H9 (cell line): ENCODE measurements at regions not wholly inside any gene's neighbourhood (a gene's known extent, or its start where the extent isn't known, plus 50 kb on each side); places are given as distances from the start of the nearest gene placed in this dataset.

Source experiments
- DNase-seq: peaks from one replicate; pipeline ENCODE4 v3.0.0-alpha.2; 2017
- H2AFZ ChIP-seq: one replicate; pipeline ENCODE4 v1.6.1; 2013; ENCODE audit warnings: mild to moderate bottlenecking, low read length, control low read depth, moderate library complexity
- H2AK5ac ChIP-seq: 2 replicates; pipeline ENCODE4 v1.6.1; 2013; ENCODE audit warnings: low read length, control low read depth, mixed read lengths; ENCODE audit not compliant: insufficient read length
- H2BK120ac ChIP-seq: one replicate; pipeline ENCODE4 v1.6.1; 2013; ENCODE audit warnings: low read depth, mild to moderate bottlenecking, low read length, control low read depth, inconsistent platforms; ENCODE audit not compliant: poor library complexity, severe bottlenecking
- H2BK12ac ChIP-seq: 2 replicates; pipeline ENCODE4 v1.6.1; 2013; ENCODE audit warnings: low read length, control low read depth, mixed read lengths, low read depth; ENCODE audit not compliant: insufficient read length
- H2BK15ac ChIP-seq: 2 replicates; pipeline ENCODE4 v1.6.1; 2013; ENCODE audit warnings: low read depth, low read length, control low read depth
- H2BK20ac ChIP-seq: one replicate; pipeline ENCODE4 v1.6.1; 2013; ENCODE audit warnings: low read depth, mild to moderate bottlenecking, low read length, control low read depth, inconsistent platforms; ENCODE audit not compliant: poor library complexity, severe bottlenecking
- H2BK5ac ChIP-seq: 2 replicates; pipeline ENCODE4 v1.6.1; 2013; ENCODE audit warnings: low read length, control low read depth, mixed read lengths; ENCODE audit not compliant: insufficient read length
- H3K14ac ChIP-seq: 2 replicates; pipeline ENCODE4 v1.6.1; 2013; ENCODE audit warnings: low read length, control low read depth; ENCODE audit not compliant: insufficient read depth
- H3K18ac ChIP-seq: 2 replicates; pipeline ENCODE4 v1.6.1; 2013; ENCODE audit warnings: low read depth, mild to moderate bottlenecking, mixed read lengths, low read length, control low read depth; ENCODE audit not compliant: insufficient read length
- H3K23ac ChIP-seq: 2 replicates; pipeline ENCODE4 v1.6.1; 2013; ENCODE audit warnings: low read length, control low read depth, mixed read lengths, low read depth; ENCODE audit not compliant: insufficient read length
- H3K23me2 ChIP-seq: 2 replicates; pipeline ENCODE4 v1.6.1; 2013; ENCODE audit warnings: low read depth, mild to moderate bottlenecking, mixed read lengths, low read length, control low read depth; ENCODE audit not compliant: insufficient read length, poor library complexity, severe bottlenecking
- H3K27ac ChIP-seq: 2 replicates; pipeline ENCODE4 v1.5.1; 2013; ENCODE audit warnings: low read length, control low read depth, mixed read lengths, low read depth; ENCODE audit not compliant: insufficient read length
- H3K27me3 ChIP-seq: 2 replicates; pipeline ENCODE4 v1.6.1; 2013; ENCODE audit warnings: low read length, control low read depth, inconsistent platforms; ENCODE audit not compliant: insufficient read depth
- H3K4ac ChIP-seq: 2 replicates; pipeline ENCODE4 v1.6.1; 2013; ENCODE audit warnings: low read depth, mild to moderate bottlenecking, control low read depth, inconsistent platforms, low read length, moderate library complexity
- H3K4me1 ChIP-seq: 2 replicates; pipeline ENCODE4 v1.6.1; 2013; ENCODE audit warnings: low read length, control low read depth, inconsistent platforms; ENCODE audit not compliant: insufficient read depth
- H3K4me2 ChIP-seq: 2 replicates; pipeline ENCODE4 v1.6.1; 2013; ENCODE audit warnings: low read length, control low read depth, mixed read lengths; ENCODE audit not compliant: insufficient read length, insufficient read depth
- H3K56ac ChIP-seq: 2 replicates; pipeline ENCODE4 v1.6.1; 2013; ENCODE audit warnings: low read depth, mild to moderate bottlenecking, mixed read lengths, low read length, control low read depth; ENCODE audit not compliant: insufficient read length
- H3K79me1 ChIP-seq: 2 replicates; pipeline ENCODE4 v1.6.1; 2013; ENCODE audit warnings: low read depth, mild to moderate bottlenecking, moderate library complexity, low read length, control low read depth, inconsistent platforms; ENCODE audit not compliant: insufficient read depth, poor library complexity, severe bottlenecking
- H3K79me2 ChIP-seq: 2 replicates; pipeline ENCODE4 v1.6.1; 2013; ENCODE audit warnings: low read length, control low read depth, inconsistent platforms; ENCODE audit not compliant: insufficient read depth
- H3K9ac ChIP-seq: 2 replicates; pipeline ENCODE4 v1.6.1; 2013; ENCODE audit warnings: low read length, control low read depth, mixed read lengths; ENCODE audit not compliant: insufficient read length; ENCODE audit errors: extremely low read depth
- H3K9me3 ChIP-seq: one replicate; pipeline ENCODE4 v1.6.1; 2013; ENCODE audit warnings: low read depth, low read length, inconsistent platforms; ENCODE audit not compliant: control insufficient read depth
- H3T11ph ChIP-seq: one replicate; pipeline ENCODE4 v1.6.1; 2013; ENCODE audit warnings: mild to moderate bottlenecking, low read length, control low read depth, inconsistent platforms
- H4K20me1 ChIP-seq: one replicate; pipeline ENCODE4 v1.6.1; 2013; ENCODE audit not compliant: control insufficient read depth, insufficient read length, insufficient read depth
- H4K5ac ChIP-seq: 2 replicates; pipeline ENCODE4 v1.6.1; 2013; ENCODE audit warnings: low read depth, mild to moderate bottlenecking, mixed read lengths, low read length, control low read depth; ENCODE audit not compliant: insufficient read length
- H4K8ac ChIP-seq: replicated peaks from 2 replicates; pipeline ENCODE4 v1.6.1; 2013; ENCODE audit warnings: low read length, control low read depth, mixed read lengths, low read depth; ENCODE audit not compliant: insufficient read length
- H4K91ac ChIP-seq: 2 replicates; pipeline ENCODE4 v1.6.1; 2013; ENCODE audit warnings: low read depth, mild to moderate bottlenecking, moderate library complexity, mixed read lengths, low read length, control low read depth; ENCODE audit not compliant: insufficient read length
- H3K27ac Mint-ChIP-seq, 3 experiments: 2 replicates in 2 of 3; 3 replicates in 1 of 3; pipeline ENCODE4 v1.8.0; 2020 to 2021; ENCODE audit warnings: mixed read lengths in 3 of 3, mild to moderate bottlenecking in 1 of 3, moderate library complexity in 1 of 3
- H3K27me3 Mint-ChIP-seq: 2 replicates; pipeline ENCODE4 v1.8.0; 2021; ENCODE audit warnings: low read depth, mild to moderate bottlenecking, moderate library complexity, mixed read lengths
- H3K36me3 Mint-ChIP-seq, 3 experiments: 2 replicates in 2 of 3; 3 replicates in 1 of 3; pipeline ENCODE4 v1.8.0; 2020 to 2021; ENCODE audit warnings: low read depth in 3 of 3, mixed read lengths in 3 of 3; ENCODE audit not compliant: insufficient read depth in 1 of 3
- H3K4me1 Mint-ChIP-seq, 2 experiments: 2 replicates each; pipeline ENCODE4 v1.8.0; 2020; ENCODE audit warnings: mixed read lengths in 2 of 2
- H3K4me3 Mint-ChIP-seq, 2 experiments: 2 replicates in 1 of 2; 3 replicates in 1 of 2; pipeline ENCODE4 v1.8.0; 2020 to 2021; ENCODE audit warnings: mild to moderate bottlenecking in 2 of 2, mixed read lengths in 2 of 2, moderate library complexity in 1 of 2
- H3K9me3 Mint-ChIP-seq, 2 experiments: 2 replicates in 1 of 2; 3 replicates in 1 of 2; pipeline ENCODE4 v1.8.0; 2020; ENCODE audit warnings: mild to moderate bottlenecking in 2 of 2, mixed read lengths in 2 of 2, moderate library complexity in 1 of 2
- WGBS: extraction: QIAGEN DNeasy Blood & Tissue Kit; methylation state at CpG from one replicate; pipeline ENCODE4 v1.1.7; 2013; ENCODE audit warnings: missing lambda C conversion rate, low lambda C conversion rate, mixed read lengths; ENCODE audit not compliant: insufficient read length; ENCODE audit errors: extremely low coverage; 5-methylcytosine and 5-hydroxymethylcytosine counted together
- TF ChIP-seq, protein P1 (sequence below): fragments of 200-600 bp; sonication (generic); conservative IDR thresholded peaks from 3 replicates; pipeline ENCODE4 v1.8.0; 2021; ENCODE audit warnings: antibody characterized with exemption, mild to moderate bottlenecking

DNA sequence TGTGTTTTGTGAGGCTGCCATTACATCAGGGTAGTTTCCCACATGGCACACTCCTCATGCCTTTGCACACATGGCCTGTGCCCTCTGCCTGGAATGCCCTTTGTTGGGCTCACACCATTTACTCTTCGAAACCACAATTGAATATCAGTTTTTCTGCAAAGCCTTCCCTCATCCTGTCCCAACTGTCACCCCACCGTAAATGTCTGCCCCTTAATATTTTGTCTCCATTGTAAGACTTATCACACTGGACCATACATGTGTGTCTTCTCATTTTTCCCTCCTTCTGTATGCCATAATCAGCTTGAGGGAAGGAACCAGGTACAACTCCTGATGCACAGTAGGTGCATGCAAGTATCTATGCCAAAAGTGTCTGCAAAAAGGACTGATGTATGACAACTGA lies 62.7 kb upstream of the TMEM252 start:
- Histone ChIP-seq H3K9me3 (no peaks in the 10 kb centered on the region), H4K20me1 (no peaks in the 10 kb centered on the region), H3K4me2 (no peak overlapping the region), H2AFZ (no peak overlapping the region), H3K9ac (no peak overlapping the region), H3K56ac (no peak overlapping the region), H3K27me3 (no peaks in the 10 kb centered on the region), H3K18ac (no peak overlapping the region), H2BK15ac (no peak overlapping the region), H3K79me2 (no peaks in the 10 kb centered on the region), H3K14ac (no peak overlapping the region), H4K8ac (no peak overlapping the region), H2BK12ac (no peak overlapping the region), H3K23me2 (no peaks in the 10 kb centered on the region), H3K4ac (no peak overlapping the region), H4K91ac (no peak overlapping the region), H3K27ac (no peak overlapping the region), H2BK20ac (no peak overlapping the region), H3K79me1 (no peaks in the 10 kb centered on the region), H3T11ph (no peak overlapping the region), H3K4me1 (no peaks in the 10 kb centered on the region), H2BK5ac (no peak overlapping the region), H3K23ac (no peak overlapping the region), H2BK120ac (no peak overlapping the region), H4K5ac (no peak overlapping the region), H2AK5ac (no peak overlapping the region)
- Mint-ChIP-seq H3K4me1 (no peaks in the 10 kb centered on the region), H3K36me3 (no peaks in the 10 kb centered on the region), H3K4me3 (no peak overlapping the region), H3K27me3 (peaks cover 12% of the 10 kb centered on the region), H3K27ac (no peak overlapping the region), H3K9me3 (no peaks in the 10 kb centered on the region)
- DNase-seq = no peak
- WGBS = no CpG with 5 or more reads among the region's 2 CpGs
- TF ChIP-seq, protein P1, sequence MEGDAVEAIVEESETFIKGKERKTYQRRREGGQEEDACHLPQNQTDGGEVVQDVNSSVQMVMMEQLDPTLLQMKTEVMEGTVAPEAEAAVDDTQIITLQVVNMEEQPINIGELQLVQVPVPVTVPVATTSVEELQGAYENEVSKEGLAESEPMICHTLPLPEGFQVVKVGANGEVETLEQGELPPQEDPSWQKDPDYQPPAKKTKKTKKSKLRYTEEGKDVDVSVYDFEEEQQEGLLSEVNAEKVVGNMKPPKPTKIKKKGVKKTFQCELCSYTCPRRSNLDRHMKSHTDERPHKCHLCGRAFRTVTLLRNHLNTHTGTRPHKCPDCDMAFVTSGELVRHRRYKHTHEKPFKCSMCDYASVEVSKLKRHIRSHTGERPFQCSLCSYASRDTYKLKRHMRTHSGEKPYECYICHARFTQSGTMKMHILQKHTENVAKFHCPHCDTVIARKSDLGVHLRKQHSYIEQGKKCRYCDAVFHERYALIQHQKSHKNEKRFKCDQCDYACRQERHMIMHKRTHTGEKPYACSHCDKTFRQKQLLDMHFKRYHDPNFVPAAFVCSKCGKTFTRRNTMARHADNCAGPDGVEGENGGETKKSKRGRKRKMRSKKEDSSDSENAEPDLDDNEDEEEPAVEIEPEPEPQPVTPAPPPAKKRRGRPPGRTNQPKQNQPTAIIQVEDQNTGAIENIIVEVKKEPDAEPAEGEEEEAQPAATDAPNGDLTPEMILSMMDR = no peak
